HG03196 (cell line): ENCODE measurements at regions not wholly inside any gene's neighbourhood (a gene's known extent, or its start where the extent isn't known, plus 50 kb on each side); places are given as distances from the start of the nearest gene placed in this dataset.

ENCODE experiments used
- ATAC-seq: cut with Tn5 transposase; IDR thresholded peaks from one replicate; pipeline ENCODE4 v1.9.1; 2021; ENCODE audit not compliant: unreplicated experiment

DNA sequence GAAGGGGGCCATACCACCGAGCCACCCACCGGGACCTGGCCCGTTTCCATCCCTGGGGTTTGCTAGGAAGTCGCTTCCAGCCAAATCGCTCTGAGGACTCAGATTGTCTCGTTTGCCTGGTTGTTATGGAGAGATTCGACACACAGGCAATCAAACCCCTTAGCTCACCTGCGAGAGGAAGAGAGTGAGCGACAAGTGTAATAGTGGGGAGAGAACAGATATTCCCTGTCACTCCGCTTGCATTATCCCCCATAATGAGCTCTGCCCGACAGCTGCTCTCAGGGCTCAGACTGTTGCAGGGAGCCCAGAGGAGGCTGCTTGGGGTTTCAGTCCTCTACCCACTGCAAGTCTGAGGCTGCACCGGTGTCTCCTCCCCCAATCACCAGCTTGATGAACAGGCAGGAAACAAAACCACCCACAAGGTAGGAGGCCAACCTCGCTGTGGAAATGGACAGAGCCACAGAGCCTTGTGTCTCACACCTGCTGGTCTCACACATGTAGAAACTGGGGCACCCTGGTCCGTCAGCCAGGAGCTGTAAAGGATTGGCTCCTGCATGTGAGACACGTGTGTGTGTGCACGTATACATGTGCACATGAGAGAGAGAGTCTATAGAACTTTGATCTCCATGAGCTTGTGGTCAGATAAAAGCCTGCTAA is 351.1 kb downstream of the BUD13 start:
- no peak for ATAC-seq

GRCh38 chr11:116420770-116421528 is 351.8 kb downstream of the BUD13 start:
- ATAC-seq: no peak

- ATAC-seq: no peak
Observed at GRCh38 chr11:116420030-116420429, 352.8 kb downstream of the BUD13 start.

DNA sequence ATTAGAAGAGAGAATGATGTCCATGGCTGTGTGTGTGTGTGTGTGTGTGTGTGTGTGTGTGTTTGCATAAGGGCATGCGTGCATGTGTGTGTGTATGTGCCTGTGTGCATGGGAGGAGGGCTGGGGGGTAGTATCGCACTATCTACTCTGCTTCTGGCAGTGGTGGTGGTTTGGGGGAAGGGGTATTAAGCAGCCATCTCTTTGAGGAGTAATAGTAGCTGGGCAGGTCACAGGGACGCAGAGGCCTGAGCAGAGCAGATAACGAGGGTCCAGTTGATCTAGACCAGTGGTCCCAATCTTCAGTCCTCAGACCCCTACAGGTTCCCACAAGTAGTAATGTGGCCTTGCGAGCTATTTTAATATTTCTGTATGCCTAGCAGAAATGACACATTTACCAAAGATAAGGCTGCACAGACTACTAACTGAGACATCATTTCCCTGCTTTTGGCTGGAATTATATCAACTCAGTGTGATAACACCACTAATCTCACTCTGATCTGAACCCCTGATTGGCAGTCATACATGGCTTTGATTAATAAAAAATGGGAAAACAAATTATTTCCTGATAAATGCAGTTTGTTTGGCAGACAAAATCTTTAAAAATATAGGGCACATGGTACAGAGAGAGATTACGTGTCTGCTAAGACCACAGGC is 354.3 kb downstream of the BUD13 start:
- no peak for ATAC-seq

- no peak for ATAC-seq
Observed at GRCh38 chr11:116416852-116417251, 355.9 kb downstream of the BUD13 start.

GRCh38 chr11:116415095-116415494 is 357.7 kb downstream of the BUD13 start:
- no peak for ATAC-seq

DNA sequence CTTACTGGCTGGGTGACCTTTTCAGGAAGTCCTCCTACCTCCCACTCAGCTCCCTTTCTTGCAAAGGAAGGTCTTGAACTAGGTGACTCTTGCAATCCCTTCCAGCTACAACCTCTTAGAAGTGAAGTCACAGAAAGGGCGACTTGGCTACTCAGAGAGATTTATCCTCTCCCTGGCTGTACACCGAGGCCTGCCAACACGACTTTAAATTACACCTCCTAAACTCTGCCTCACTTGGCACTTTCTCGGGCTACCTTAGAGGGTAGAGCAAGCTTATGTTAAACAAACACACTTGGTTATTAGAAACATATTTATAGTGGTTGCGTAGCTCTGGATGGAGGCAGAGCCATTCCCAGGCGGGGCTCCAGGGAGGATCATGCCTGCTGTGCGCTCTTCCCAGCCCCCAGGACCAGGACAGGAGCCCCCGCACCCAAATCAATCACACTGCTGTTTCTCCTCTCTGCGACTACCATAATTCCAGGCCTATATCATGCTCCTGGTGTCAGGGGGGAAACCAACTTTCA is 358.4 kb downstream of the BUD13 start:
- ATAC-seq: no peak

- ATAC-seq: no peak
Observed at GRCh38 chr11:116413301-116414242, 359.2 kb downstream of the BUD13 start.

GRCh38 chr11:116412118-116412889 is 360.5 kb downstream of the BUD13 start:
- no peak for ATAC-seq

DNA sequence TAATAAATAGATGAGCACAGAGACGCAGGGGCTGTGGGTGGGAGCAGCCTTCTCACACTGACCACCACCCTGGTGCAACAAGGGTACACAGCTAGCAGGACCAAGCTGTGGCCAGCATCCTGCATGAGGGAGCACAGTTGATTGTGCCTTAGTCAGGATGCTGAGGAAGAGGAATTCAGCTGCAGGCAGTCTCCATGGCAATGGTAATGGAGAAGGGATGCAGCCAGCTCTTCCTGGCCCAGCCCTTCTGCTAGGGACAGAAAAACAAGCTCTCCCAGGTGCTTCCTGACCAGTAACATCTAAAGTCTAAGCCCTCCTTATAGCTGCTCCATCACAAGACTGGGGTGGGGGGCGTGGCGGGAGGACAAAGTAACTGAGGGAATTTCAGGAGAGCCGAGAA is 363.5 kb downstream of the BUD13 start:
- no peak for ATAC-seq

DNA sequence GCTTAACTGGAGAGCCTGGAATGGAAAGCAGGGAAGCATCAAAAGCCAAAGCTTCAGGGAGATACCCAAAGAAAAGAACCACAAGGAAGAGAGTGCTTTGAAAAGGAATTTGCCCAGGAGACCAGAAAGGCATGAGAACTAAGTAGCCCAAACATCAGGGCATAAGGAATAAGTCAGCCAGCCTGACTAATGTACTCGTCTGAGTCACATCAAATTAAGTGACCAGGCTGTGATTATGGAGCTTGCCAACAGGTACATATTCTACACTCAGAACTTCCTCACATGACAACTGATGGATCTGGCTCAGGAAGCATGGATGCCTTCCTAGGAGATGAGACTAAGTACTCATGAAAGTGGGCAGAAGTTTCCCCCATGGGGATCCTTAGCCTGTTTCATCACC is 366.7 kb downstream of the BUD13 start:
- no peak for ATAC-seq

DNA sequence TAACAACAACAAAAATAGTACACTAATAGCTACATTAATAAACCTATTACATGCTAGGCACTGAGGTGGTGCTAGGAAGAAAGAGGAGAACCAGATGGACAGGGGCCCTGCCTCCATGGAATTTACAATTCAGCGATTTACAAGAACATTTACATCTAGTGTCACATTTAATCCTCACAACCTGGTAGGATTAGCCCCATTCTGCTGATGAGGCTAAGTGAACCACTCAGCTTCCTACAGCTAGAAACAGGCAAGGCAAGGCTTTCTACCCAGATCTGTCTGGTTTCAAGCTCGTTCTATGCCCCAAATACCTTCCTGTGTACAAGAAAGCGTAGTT is 368.4 kb downstream of the BUD13 start:
- ATAC-seq: no peak

DNA sequence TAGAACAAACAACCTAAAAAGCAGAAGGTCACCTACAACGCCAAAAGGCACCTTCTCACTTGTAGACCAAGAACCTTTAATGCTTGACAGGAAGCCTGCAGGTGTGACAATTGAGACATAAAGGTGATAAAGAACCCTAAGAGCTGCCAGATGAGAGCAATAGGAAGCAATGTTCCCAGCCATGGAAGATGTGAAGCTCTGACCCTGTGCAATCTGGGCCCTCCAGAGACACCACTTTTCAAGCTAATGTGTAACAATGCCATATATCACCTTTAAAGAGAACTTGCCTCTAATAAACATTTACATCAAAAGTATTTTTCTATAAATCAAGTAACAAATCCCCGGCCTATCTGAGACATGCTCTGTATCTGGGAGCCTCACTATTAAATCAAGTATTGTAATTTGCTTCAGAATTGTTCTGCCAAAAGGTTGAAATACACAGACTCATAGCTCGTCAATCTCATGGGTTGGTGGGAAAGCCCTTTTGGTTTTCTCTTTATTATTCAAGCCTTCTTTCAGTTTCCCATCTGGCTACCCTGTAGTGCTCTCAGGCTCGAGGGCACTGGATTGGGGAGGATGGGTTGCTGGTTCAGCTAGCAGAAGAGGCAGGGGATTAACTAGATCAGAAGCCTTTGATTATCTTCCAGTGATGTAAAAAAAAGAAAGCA is 368.9 kb downstream of the BUD13 start:
- ATAC-seq: no peak

DNA sequence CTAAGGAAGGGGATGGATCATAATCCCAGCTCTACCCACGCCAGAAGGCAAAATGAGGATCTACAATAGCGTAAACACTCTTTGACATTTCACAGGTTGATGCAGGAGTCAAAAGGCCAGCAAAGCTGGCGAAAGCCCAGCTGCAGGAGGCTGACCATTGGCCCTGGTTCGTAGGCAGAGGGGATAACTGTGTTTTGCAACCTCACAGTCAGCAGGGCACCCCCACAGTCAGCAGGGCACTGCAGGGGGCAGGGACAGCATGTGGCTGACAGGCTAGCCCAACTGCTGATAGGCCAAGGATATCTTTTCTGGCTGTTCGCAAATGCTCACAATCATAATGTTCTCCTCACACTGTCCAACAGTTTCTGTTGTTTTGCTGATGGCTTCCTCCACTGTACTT is 372.7 kb downstream of the BUD13 start:
- ATAC-seq: no peak

- no peak for ATAC-seq
Observed at GRCh38 chr11:116397602-116398084, 375.1 kb downstream of the BUD13 start.

DNA sequence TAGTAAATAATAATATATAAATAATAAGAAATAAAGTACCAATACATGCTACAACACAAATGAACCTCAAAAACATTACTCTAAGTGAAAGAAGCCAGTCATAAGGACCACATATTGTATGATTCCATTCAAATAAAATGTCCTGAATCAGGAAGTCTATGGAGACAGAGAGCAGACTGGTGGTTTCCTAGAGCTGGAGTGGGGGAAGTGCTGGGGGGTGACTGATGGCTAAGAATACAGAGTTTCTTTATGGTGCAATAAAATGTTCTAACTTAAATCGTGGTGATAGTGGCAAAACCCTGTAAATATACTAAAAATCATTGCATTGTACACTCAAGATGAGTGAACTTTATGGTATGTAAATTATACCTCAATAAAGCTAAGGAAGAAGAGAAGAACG is 376.5 kb downstream of the BUD13 start:
- ATAC-seq: no peak

GRCh38 chr11:116394022-116394421 is 378.8 kb downstream of the BUD13 start:
- ATAC-seq: no peak

GRCh38 chr11:116390963-116391362 is 381.8 kb downstream of the BUD13 start:
- ATAC-seq: no peak

DNA sequence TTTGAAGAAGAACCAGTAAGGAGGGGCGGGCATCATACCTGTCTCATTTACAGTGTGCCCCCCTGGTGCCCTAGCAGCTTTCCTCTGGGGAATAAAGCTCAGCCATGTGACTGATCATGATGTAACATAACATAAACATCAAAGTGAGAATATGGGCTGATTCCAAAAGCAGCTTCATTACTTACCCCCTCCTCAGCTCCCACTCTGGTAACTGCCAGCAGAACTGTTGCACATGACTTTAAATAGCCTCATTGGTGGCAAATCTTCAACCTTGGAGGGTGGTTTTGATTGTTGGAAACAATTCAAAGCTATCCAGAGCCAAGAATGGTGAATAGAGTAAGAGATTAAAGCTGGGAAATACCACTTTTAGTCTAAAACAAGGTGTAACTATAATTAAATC is 384.6 kb downstream of the BUD13 start:
- no peak for ATAC-seq

DNA sequence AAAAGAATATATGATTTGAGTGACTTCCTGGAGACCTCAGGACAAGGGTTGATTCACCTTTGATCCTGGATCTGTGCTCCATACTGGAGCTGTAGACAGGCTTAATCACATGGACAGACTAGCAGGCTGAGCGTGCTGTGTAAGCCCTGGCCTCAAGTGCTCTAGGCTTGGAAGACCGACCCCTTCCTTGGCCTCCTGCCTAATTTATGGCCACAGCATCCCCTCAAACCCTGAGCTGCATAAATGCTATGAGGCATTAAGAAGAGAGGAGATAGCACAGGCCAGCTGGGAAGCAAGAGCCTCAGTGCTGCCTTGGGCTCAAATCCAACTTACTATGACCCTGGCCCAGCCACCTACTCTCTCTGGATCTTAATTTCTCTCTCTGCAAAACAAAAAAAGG is 385.1 kb downstream of the BUD13 start:
- no peak for ATAC-seq
